Stomach (tissue), 4 donors: ENCODE measurements at regions not wholly inside any gene's neighbourhood (a gene's known extent, or its start where the extent isn't known, plus 50 kb on each side); places are given as distances from the start of the nearest gene placed in this dataset.

ENCODE experiments used
- EP300 ChIP-seq: sonication (generic); formaldehyde crosslinking; IDR thresholded peaks from one replicate; pipeline ENCODE4 v1.6.1; 2017; ENCODE audit warnings: antibody characterized with exemption
- POLR2A ChIP-seq, 4 donors: fragments of 450-650 bp; IDR thresholded peaks; one replicate each; pipeline ENCODE4 v1.6.1; 2016; ENCODE audit warnings: antibody characterized with exemption in 4 of 4, control low read depth in 2 of 4, mild to moderate bottlenecking in 1 of 4, moderate library complexity in 1 of 4
- POLR2AphosphoS5 ChIP-seq, 3 donors: sonication (generic); formaldehyde crosslinking; IDR thresholded peaks; one replicate each; pipeline ENCODE4 v1.6.1; 2016; ENCODE audit warnings: antibody characterized with exemption in 3 of 3
- TF ChIP-seq, protein P1 (sequence below), 7 experiments: fragments of 450-650 bp in 4 of 7; fragments of 200-600 bp in 3 of 7; sonication (generic) in 3 of 7; IDR thresholded peaks; one replicate each; pipeline ENCODE4 v1.5.1; 2016 to 2019; ENCODE audit warnings: antibody characterized with exemption in 7 of 7, control low read depth in 2 of 7, mild to moderate bottlenecking in 1 of 7

DNA sequence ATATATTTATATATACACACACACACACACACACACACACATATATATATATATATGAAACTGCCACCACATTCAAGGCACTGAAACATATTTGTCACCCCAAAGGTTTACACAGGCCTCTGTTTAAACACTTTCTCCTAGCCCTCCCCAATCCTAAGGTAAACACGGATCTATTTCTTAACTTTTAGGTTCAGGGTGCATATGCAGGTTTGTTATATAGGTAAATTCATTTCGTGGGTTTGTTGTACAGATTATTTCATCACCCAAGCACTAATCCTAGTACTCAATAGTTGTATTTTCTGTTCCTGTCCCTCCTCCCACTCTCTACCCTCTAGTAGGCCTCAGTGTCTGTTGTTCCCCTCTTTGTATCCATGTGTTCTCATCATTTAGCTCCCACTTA is 305.0 kb downstream of the GPR37 start:
- TF ChIP-seq POLR2A (IDR thresholded peaks at IDR 0.05) (no peak), POLR2AphosphoS5 (IDR thresholded peaks at IDR 0.05) (no peak), EP300 (no peak)
- TF ChIP-seq, protein P1, sequence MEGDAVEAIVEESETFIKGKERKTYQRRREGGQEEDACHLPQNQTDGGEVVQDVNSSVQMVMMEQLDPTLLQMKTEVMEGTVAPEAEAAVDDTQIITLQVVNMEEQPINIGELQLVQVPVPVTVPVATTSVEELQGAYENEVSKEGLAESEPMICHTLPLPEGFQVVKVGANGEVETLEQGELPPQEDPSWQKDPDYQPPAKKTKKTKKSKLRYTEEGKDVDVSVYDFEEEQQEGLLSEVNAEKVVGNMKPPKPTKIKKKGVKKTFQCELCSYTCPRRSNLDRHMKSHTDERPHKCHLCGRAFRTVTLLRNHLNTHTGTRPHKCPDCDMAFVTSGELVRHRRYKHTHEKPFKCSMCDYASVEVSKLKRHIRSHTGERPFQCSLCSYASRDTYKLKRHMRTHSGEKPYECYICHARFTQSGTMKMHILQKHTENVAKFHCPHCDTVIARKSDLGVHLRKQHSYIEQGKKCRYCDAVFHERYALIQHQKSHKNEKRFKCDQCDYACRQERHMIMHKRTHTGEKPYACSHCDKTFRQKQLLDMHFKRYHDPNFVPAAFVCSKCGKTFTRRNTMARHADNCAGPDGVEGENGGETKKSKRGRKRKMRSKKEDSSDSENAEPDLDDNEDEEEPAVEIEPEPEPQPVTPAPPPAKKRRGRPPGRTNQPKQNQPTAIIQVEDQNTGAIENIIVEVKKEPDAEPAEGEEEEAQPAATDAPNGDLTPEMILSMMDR (IDR thresholded peaks at IDR 0.05): no peak
